KMS-11 (cell line): ENCODE measurements at regions not wholly inside any gene's neighbourhood (a gene's known extent, or its start where the extent isn't known, plus 50 kb on each side); places are given as distances from the start of the nearest gene placed in this dataset.

Experiments
- H2AFZ ChIP-seq: fragments of 200-600 bp; sonication (generic); 2 replicates; pipeline ENCODE4 v1.6.1; 2016; ENCODE audit warnings: antibody characterized with exemption, mixed run types, low read depth
- H3K27ac ChIP-seq: fragments of 200-600 bp; sonication (generic); 2 replicates; pipeline ENCODE4 v1.6.1; 2016; ENCODE audit warnings: mild to moderate bottlenecking, mixed run types
- H3K27me3 ChIP-seq: fragments of 200-600 bp; sonication (generic); 2 replicates; pipeline ENCODE4 v1.6.1; 2017; ENCODE audit warnings: mild to moderate bottlenecking, low read depth, mixed run types, moderate library complexity; ENCODE audit not compliant: insufficient read depth
- H3K36me3 ChIP-seq: fragments of 200-600 bp; sonication (generic); 2 replicates; pipeline ENCODE4 v1.6.1; 2017; ENCODE audit warnings: mild to moderate bottlenecking, mixed run types; ENCODE audit not compliant: insufficient read depth
- H3K4me1 ChIP-seq: fragments of 200-600 bp; sonication (generic); 2 replicates; pipeline ENCODE4 v1.6.1; 2016; ENCODE audit warnings: mild to moderate bottlenecking, low read depth, mixed run types; ENCODE audit not compliant: poor library complexity, severe bottlenecking
- H3K4me2 ChIP-seq: fragments of 200-600 bp; sonication (generic); 2 replicates; pipeline ENCODE4 v1.7.0; 2016; ENCODE audit warnings: mild to moderate bottlenecking, mixed run types
- H3K4me3 ChIP-seq: fragments of 200-600 bp; sonication (generic); IDR thresholded peaks from 2 replicates; pipeline ENCODE4 v1.6.1; 2017; ENCODE audit warnings: low read depth, low read length, mixed read lengths; ENCODE audit not compliant: insufficient read depth
- H3K79me2 ChIP-seq: fragments of 200-600 bp; sonication (generic); 2 replicates; pipeline ENCODE4 v1.6.1; 2016; ENCODE audit warnings: low read depth, mixed run types; ENCODE audit not compliant: insufficient read depth
- H3K9ac ChIP-seq: fragments of 200-600 bp; sonication (generic); 2 replicates; pipeline ENCODE4 v1.6.1; 2016; ENCODE audit warnings: mild to moderate bottlenecking, mixed run types
- H4K20me1 ChIP-seq: fragments of 200-600 bp; sonication (generic); 2 replicates; pipeline ENCODE4 v1.6.1; 2016; ENCODE audit warnings: mild to moderate bottlenecking, mixed run types; ENCODE audit not compliant: insufficient read depth
- TF ChIP-seq, protein P1 (sequence below): fragments of 200-600 bp; sonication (generic); conservative IDR thresholded peaks from 2 replicates; pipeline ENCODE4 v1.6.1; 2017; ENCODE audit warnings: low read depth, mild to moderate bottlenecking, antibody characterized with exemption, low read length, moderate library complexity, mixed read lengths

DNA sequence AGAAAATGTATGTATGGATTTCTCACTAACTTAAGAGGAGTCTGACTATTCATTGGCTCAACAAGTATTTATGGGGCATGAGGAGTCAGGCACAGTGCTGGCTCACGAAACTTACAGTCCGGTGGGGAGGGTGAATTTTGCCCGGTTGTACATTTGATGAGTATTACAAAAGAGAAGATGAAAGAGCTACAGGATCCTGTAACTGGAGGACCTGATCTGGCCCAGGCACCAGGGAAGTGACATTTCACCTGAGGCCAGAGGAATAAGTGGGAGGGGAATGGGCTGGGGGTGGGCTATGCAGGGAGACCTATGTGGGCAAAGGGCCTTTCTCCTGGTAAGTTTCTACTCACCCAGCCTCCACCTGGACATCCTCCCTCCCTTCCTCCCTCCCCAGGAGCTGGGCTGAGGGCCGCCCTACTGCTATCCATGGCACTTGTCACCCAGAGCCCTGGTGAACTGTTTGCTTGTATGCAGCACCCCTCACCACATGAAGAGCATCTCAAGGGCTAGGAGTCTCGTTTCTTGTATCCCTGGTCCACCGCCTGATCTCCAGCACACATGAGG, 101.1 kb upstream of the ZNF438 start:
- Histone ChIP-seq H3K27ac (no peak overlapping the region), H3K4me1 (peaks cover 21% of the 10 kb centered on the region), H4K20me1 (no peaks in the 10 kb centered on the region), H2AFZ (peak overlapping the region; percentile 84), H3K4me3 (no peak overlapping the region), H3K4me2 (peak overlapping the region; percentile 98; the same call in 1 of the 2 replicates), H3K36me3 (no peaks in the 10 kb centered on the region), H3K27me3 (no peaks in the 10 kb centered on the region), H3K9ac (no peak overlapping the region), H3K79me2 (no peaks in the 10 kb centered on the region)
- TF ChIP-seq, protein P1, sequence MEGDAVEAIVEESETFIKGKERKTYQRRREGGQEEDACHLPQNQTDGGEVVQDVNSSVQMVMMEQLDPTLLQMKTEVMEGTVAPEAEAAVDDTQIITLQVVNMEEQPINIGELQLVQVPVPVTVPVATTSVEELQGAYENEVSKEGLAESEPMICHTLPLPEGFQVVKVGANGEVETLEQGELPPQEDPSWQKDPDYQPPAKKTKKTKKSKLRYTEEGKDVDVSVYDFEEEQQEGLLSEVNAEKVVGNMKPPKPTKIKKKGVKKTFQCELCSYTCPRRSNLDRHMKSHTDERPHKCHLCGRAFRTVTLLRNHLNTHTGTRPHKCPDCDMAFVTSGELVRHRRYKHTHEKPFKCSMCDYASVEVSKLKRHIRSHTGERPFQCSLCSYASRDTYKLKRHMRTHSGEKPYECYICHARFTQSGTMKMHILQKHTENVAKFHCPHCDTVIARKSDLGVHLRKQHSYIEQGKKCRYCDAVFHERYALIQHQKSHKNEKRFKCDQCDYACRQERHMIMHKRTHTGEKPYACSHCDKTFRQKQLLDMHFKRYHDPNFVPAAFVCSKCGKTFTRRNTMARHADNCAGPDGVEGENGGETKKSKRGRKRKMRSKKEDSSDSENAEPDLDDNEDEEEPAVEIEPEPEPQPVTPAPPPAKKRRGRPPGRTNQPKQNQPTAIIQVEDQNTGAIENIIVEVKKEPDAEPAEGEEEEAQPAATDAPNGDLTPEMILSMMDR: no peak

DNA sequence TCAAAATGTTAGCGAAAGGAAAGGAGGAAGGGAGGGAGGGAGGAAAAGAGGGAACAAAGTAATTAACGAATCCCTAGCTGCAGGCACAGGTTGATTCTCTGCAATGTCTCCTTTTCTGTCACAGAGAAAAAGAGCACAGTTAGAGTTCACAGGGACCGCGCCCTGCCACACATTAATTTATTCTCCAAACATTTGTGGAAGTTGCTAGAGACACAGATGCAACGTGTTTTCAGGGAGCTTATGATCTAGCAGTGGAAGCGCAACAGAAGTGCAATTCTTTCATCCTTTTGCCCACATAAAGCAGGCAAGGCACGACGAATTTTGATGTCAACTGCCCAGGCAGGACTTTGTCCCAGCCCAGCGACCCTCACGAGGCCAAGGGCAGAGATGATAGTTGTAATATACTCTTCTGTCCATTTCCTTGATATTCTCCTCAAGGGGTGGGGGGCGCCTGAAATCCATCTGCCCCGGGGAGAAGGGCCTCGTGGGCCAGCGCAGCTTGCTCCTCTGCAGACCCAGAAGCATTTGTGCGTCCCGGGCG, 101.7 kb upstream of the ZNF438 start:
- H3K4me1 ChIP-seq: peaks cover 21% of the 10 kb centered on the region
- no peaks in the 10 kb centered on the region for H4K20me1 ChIP-seq
- no peaks in the 10 kb centered on the region for H3K79me2 ChIP-seq
- H3K36me3 ChIP-seq: no peaks in the 10 kb centered on the region
- peak overlapping the region; percentile 84 for H2AFZ ChIP-seq
- H3K9ac ChIP-seq: peak overlapping the region; percentile 85; the same call in 1 of the 2 replicates
- H3K27me3 ChIP-seq: no peaks in the 10 kb centered on the region
- TF ChIP-seq, protein P1: no peak
- peak overlapping the region; percentile 98 for H3K4me2 ChIP-seq
- no peak overlapping the region for H3K27ac ChIP-seq
- no peak overlapping the region for H3K4me3 ChIP-seq

DNA sequence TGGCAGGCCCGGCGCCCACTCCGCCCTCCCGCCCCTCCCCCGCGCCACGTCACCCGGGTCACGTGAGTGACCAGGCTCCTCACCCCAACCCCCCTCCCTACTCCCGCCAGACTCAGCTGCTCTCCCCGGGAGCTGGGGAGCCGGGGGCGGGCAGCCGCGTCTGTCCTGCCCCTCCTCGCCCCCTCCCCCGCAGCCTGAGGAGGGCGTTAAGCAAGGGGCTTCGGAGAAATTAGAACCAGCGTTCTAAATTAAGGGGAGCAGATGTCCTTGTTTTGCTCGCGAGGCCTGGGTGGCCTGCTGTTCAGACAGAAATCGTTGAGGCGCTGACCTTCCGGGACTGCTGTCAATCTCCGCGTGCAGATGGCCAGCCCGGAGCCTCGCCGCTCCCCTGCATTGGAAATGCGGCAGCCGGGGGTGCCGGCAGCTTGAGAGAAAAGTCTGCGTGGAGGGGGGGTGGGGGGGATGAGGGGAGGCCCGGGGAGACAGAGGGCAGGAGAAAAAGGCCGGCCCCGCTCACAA, 102.2 kb upstream of the ZNF438 start:
- TF ChIP-seq, protein P1: no peak
- H3K27ac ChIP-seq: peak overlapping the region; percentile 80
- peak overlapping the region; percentile 98 for H3K4me2 ChIP-seq
- H3K36me3 ChIP-seq: no peaks in the 10 kb centered on the region
- peak overlapping the region; percentile 84 for H2AFZ ChIP-seq
- H3K4me3 ChIP-seq: no peak overlapping the region
- no peaks in the 10 kb centered on the region for H4K20me1 ChIP-seq
- H3K27me3 ChIP-seq: no peaks in the 10 kb centered on the region
- H3K4me1 ChIP-seq: peaks cover 21% of the 10 kb centered on the region
- peak overlapping the region; percentile 85 for H3K9ac ChIP-seq
- no peaks in the 10 kb centered on the region for H3K79me2 ChIP-seq

DNA sequence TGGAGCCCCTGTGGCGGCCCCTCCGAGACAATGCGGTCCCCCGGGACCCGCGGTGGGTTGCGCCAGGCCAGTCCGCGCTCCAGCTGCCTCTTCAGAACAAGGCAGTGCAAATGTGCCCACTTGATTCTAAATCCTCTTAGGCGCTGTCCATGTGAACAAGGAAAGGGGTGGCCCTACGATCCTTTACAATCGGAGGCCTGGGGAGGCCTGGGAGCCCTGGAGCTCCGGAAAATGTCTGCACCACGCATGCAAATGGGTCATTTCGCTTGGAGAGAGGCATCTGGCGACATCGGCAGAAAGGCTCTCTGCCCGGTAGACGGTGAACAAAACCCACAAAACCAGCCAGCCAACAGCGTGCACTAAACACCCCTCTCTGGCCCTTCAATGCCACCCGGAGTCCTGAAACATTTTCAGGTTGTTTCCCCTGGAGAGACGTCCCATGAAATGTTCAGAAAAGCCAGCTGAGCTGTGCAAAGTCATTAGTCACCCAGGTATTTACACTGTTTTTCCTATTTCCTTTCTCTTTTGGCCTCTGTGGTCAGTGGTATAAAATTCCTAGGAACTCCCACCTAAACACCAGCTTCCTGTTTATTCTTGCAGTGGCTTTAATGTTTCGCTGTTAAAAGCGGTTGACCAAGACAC, 102.8 kb upstream of the ZNF438 start:
- Histone ChIP-seq H3K4me2 (peak overlapping the region; percentile 98), H3K4me1 (peaks cover 16% of the 10 kb centered on the region), H4K20me1 (no peaks in the 10 kb centered on the region), H3K9ac (peak overlapping the region; percentile 85), H3K27me3 (no peaks in the 10 kb centered on the region), H3K27ac (peak overlapping the region; percentile 80), H3K79me2 (no peaks in the 10 kb centered on the region), H3K4me3 (no peak overlapping the region), H2AFZ (peak overlapping the region; percentile 84), H3K36me3 (no peaks in the 10 kb centered on the region)
- TF ChIP-seq, protein P1: no peak
